DOHH2 (cell line): ENCODE measurements at regions not wholly inside any gene's neighbourhood (a gene's known extent, or its start where the extent isn't known, plus 50 kb on each side); places are given as distances from the start of the nearest gene placed in this dataset.

ENCODE experiments used
- EZH2phosphoT487 ChIP-seq: fragments of 200-600 bp; sonication (generic); IDR thresholded peaks from 2 replicates; pipeline ENCODE4 v1.6.1; 2017; ENCODE audit warnings: borderline replicate concordance, mild to moderate bottlenecking, antibody characterized with exemption, low read length, moderate library complexity, mixed read lengths
- TF ChIP-seq, protein P1 (sequence below): fragments of 200-600 bp; sonication (generic); IDR thresholded peaks from one replicate; pipeline ENCODE4 v1.5.1; 2014; ENCODE audit warnings: antibody characterized with exemption, mild to moderate bottlenecking, low read depth, low read length; ENCODE audit not compliant: poor library complexity, severe bottlenecking

DNA sequence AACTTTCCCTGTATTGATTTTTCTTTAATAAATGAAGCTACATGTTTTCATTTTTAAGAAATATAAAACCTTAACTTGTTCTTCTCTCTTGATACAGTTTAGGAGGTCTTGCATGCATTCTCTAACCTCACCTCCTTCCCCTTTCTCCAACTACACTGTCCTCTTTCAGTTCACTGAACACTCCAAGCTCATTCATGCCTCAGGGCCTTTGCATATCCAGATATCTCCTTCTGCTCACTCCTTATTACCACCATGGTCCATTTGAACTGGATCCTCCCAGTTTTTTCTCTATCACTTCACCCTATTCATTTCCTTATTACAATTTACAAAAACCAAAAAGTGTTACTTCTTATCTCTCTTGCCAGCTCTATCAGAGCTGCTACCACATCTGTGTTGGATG lies 242.9 kb upstream of the PLEKHG7 start:
- TF ChIP-seq, protein P1, sequence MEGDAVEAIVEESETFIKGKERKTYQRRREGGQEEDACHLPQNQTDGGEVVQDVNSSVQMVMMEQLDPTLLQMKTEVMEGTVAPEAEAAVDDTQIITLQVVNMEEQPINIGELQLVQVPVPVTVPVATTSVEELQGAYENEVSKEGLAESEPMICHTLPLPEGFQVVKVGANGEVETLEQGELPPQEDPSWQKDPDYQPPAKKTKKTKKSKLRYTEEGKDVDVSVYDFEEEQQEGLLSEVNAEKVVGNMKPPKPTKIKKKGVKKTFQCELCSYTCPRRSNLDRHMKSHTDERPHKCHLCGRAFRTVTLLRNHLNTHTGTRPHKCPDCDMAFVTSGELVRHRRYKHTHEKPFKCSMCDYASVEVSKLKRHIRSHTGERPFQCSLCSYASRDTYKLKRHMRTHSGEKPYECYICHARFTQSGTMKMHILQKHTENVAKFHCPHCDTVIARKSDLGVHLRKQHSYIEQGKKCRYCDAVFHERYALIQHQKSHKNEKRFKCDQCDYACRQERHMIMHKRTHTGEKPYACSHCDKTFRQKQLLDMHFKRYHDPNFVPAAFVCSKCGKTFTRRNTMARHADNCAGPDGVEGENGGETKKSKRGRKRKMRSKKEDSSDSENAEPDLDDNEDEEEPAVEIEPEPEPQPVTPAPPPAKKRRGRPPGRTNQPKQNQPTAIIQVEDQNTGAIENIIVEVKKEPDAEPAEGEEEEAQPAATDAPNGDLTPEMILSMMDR: no peak
- no peak for TF ChIP-seq EZH2phosphoT487
